ENCODE measurements at regions not wholly inside any gene's neighbourhood (a gene's known extent, or its start where the extent isn't known, plus 50 kb on each side); places are given as distances from the start of the nearest gene placed in this dataset.

GRCh38 chr3:81395739-81396513, 365.5 kb downstream of the GBE1 start:
- H3K9me3 ChIP-seq (ENCODE audit: control insufficient read depth, low read length), result no peaks in the 10 kb centered on the region
- no peaks in the 10 kb centered on the region for H3K36me3 ChIP-seq (ENCODE audit: control insufficient read depth, insufficient read depth, low read length, severe bottlenecking)
- H3K9ac ChIP-seq (ENCODE audit: low read length), result no peak overlapping the region
- no peaks in the 10 kb centered on the region for H3K27me3 ChIP-seq (replicated peaks; ENCODE audit: control insufficient read depth, insufficient read depth, low read length)
- no peak for DNase-seq (ENCODE audit: low read depth)
- no peak overlapping the region for H3K4me3 ChIP-seq (ENCODE audit: low read length)
- no peaks in the 10 kb centered on the region for H3K4me1 ChIP-seq (ENCODE audit: control insufficient read depth, insufficient read depth, low read length)

- Histone ChIP-seq H3K9me3 (ENCODE audit: control insufficient read depth, low read length) (no peaks in the 10 kb centered on the region), H3K4me1 (ENCODE audit: control insufficient read depth, insufficient read depth, low read length) (no peaks in the 10 kb centered on the region), H3K9ac (ENCODE audit: low read length) (no peak overlapping the region), H3K36me3 (ENCODE audit: control insufficient read depth, insufficient read depth, low read length, severe bottlenecking) (no peaks in the 10 kb centered on the region), H3K27me3 (replicated peaks; ENCODE audit: control insufficient read depth, insufficient read depth, low read length) (no peaks in the 10 kb centered on the region), H3K4me3 (ENCODE audit: low read length) (no peak overlapping the region)
- no peak for DNase-seq (ENCODE audit: low read depth)
These were observed 366.6 kb downstream of the GBE1 start for GRCh38 chr3:81394651-81395524.

GRCh38 chr3:81393251-81393650, 368.2 kb downstream of the GBE1 start:
- no peak for DNase-seq (ENCODE audit: low read depth)
- Histone ChIP-seq H3K9ac (ENCODE audit: low read length) (no peak overlapping the region), H3K27me3 (replicated peaks; ENCODE audit: control insufficient read depth, insufficient read depth, low read length) (no peaks in the 10 kb centered on the region), H3K4me3 (ENCODE audit: low read length) (no peak overlapping the region), H3K36me3 (ENCODE audit: control insufficient read depth, insufficient read depth, low read length, severe bottlenecking) (no peaks in the 10 kb centered on the region), H3K9me3 (ENCODE audit: control insufficient read depth, low read length) (no peaks in the 10 kb centered on the region), H3K4me1 (ENCODE audit: control insufficient read depth, insufficient read depth, low read length) (no peaks in the 10 kb centered on the region)

- Histone ChIP-seq H3K4me1 (ENCODE audit: control insufficient read depth, insufficient read depth, low read length) (no peaks in the 10 kb centered on the region), H3K9ac (ENCODE audit: low read length) (no peak overlapping the region), H3K36me3 (ENCODE audit: control insufficient read depth, insufficient read depth, low read length, severe bottlenecking) (no peaks in the 10 kb centered on the region), H3K4me3 (ENCODE audit: low read length) (no peak overlapping the region), H3K9me3 (ENCODE audit: control insufficient read depth, low read length) (no peaks in the 10 kb centered on the region), H3K27me3 (replicated peaks; ENCODE audit: control insufficient read depth, insufficient read depth, low read length) (no peaks in the 10 kb centered on the region)
- DNase-seq (ENCODE audit: low read depth), result no peak
These were observed 370.6 kb downstream of the GBE1 start for GRCh38 chr3:81390796-81391195.

- H3K27me3 ChIP-seq (replicated peaks; ENCODE audit: control insufficient read depth, insufficient read depth, low read length), result no peaks in the 10 kb centered on the region
- no peaks in the 10 kb centered on the region for H3K4me1 ChIP-seq (ENCODE audit: control insufficient read depth, insufficient read depth, low read length)
- no peak for DNase-seq (ENCODE audit: low read depth)
- no peak overlapping the region for H3K9ac ChIP-seq (ENCODE audit: low read length)
- H3K36me3 ChIP-seq (ENCODE audit: control insufficient read depth, insufficient read depth, low read length, severe bottlenecking), result no peaks in the 10 kb centered on the region
- no peaks in the 10 kb centered on the region for H3K9me3 ChIP-seq (ENCODE audit: control insufficient read depth, low read length)
- no peak overlapping the region for H3K4me3 ChIP-seq (ENCODE audit: low read length)
These were observed 373.3 kb downstream of the GBE1 start for GRCh38 chr3:81388191-81388590.

- no peaks in the 10 kb centered on the region for H3K36me3 ChIP-seq (ENCODE audit: control insufficient read depth, insufficient read depth, low read length, severe bottlenecking)
- no peaks in the 10 kb centered on the region for H3K9me3 ChIP-seq (ENCODE audit: control insufficient read depth, low read length)
- no peak overlapping the region for H3K9ac ChIP-seq (ENCODE audit: low read length)
- no peak overlapping the region for H3K4me3 ChIP-seq (ENCODE audit: low read length)
- DNase-seq (ENCODE audit: low read depth), result no peak
- H3K4me1 ChIP-seq (ENCODE audit: control insufficient read depth, insufficient read depth, low read length), result no peaks in the 10 kb centered on the region
- H3K27me3 ChIP-seq (replicated peaks; ENCODE audit: control insufficient read depth, insufficient read depth, low read length), result no peaks in the 10 kb centered on the region
These were observed 379.0 kb downstream of the GBE1 start for GRCh38 chr3:81382470-81382869.

GRCh38 chr3:81380234-81380633, 381.2 kb downstream of the GBE1 start:
- no peak for DNase-seq (ENCODE audit: low read depth)
- no peaks in the 10 kb centered on the region for H3K27me3 ChIP-seq (replicated peaks; ENCODE audit: control insufficient read depth, insufficient read depth, low read length)
- no peak overlapping the region for H3K9ac ChIP-seq (ENCODE audit: low read length)
- H3K36me3 ChIP-seq (ENCODE audit: control insufficient read depth, insufficient read depth, low read length, severe bottlenecking), result no peaks in the 10 kb centered on the region
- no peaks in the 10 kb centered on the region for H3K9me3 ChIP-seq (ENCODE audit: control insufficient read depth, low read length)
- H3K4me1 ChIP-seq (ENCODE audit: control insufficient read depth, insufficient read depth, low read length), result no peaks in the 10 kb centered on the region
- H3K4me3 ChIP-seq (ENCODE audit: low read length), result no peak overlapping the region

GRCh38 chr3:81378552-81379293, 382.7 kb downstream of the GBE1 start:
- Histone ChIP-seq H3K9ac (ENCODE audit: low read length) (no peak overlapping the region), H3K27me3 (replicated peaks; ENCODE audit: control insufficient read depth, insufficient read depth, low read length) (peaks cover 4% of the 10 kb centered on the region), H3K4me3 (ENCODE audit: low read length) (no peak overlapping the region), H3K4me1 (ENCODE audit: control insufficient read depth, insufficient read depth, low read length) (no peaks in the 10 kb centered on the region), H3K36me3 (ENCODE audit: control insufficient read depth, insufficient read depth, low read length, severe bottlenecking) (no peaks in the 10 kb centered on the region), H3K9me3 (ENCODE audit: control insufficient read depth, low read length) (no peaks in the 10 kb centered on the region)
- no peak for DNase-seq (ENCODE audit: low read depth)

GRCh38 chr3:81375921-81376320, 385.5 kb downstream of the GBE1 start:
- no peaks in the 10 kb centered on the region for H3K36me3 ChIP-seq (ENCODE audit: control insufficient read depth, insufficient read depth, low read length, severe bottlenecking)
- DNase-seq (ENCODE audit: low read depth), result no peak

GRCh38 chr3:81364411-81364810, 397.0 kb downstream of the GBE1 start:
- no peak for DNase-seq (ENCODE audit: low read depth)
- Histone ChIP-seq H3K27me3 (replicated peaks; ENCODE audit: control insufficient read depth, insufficient read depth, low read length) (no peaks in the 10 kb centered on the region), H3K9me3 (ENCODE audit: control insufficient read depth, low read length) (peaks cover 16% of the 10 kb centered on the region), H3K36me3 (ENCODE audit: control insufficient read depth, insufficient read depth, low read length, severe bottlenecking) (no peaks in the 10 kb centered on the region), H3K9ac (ENCODE audit: low read length) (no peak overlapping the region), H3K4me3 (ENCODE audit: low read length) (no peak overlapping the region), H3K4me1 (ENCODE audit: control insufficient read depth, insufficient read depth, low read length) (no peaks in the 10 kb centered on the region)

More at GRCh38 chr3:81375921-81376320, 385.5 kb downstream of the GBE1 start:
- Histone ChIP-seq H3K4me3 (ENCODE audit: low read length) (no peak overlapping the region), H3K9ac (ENCODE audit: low read length) (no peak overlapping the region), H3K9me3 (ENCODE audit: control insufficient read depth, low read length) (no peaks in the 10 kb centered on the region), H3K4me1 (ENCODE audit: control insufficient read depth, insufficient read depth, low read length) (no peaks in the 10 kb centered on the region), H3K27me3 (replicated peaks; ENCODE audit: control insufficient read depth, insufficient read depth, low read length) (peaks cover 4% of the 10 kb centered on the region)

- Histone ChIP-seq H3K9me3 (ENCODE audit: control insufficient read depth, low read length) (peaks cover 16% of the 10 kb centered on the region), H3K36me3 (ENCODE audit: control insufficient read depth, insufficient read depth, low read length, severe bottlenecking) (no peaks in the 10 kb centered on the region), H3K27me3 (replicated peaks; ENCODE audit: control insufficient read depth, insufficient read depth, low read length) (no peaks in the 10 kb centered on the region), H3K4me3 (ENCODE audit: low read length) (no peak overlapping the region), H3K4me1 (ENCODE audit: control insufficient read depth, insufficient read depth, low read length) (no peaks in the 10 kb centered on the region), H3K9ac (ENCODE audit: low read length) (no peak overlapping the region)
- peak; percentile 13 for DNase-seq (ENCODE audit: low read depth)
These were observed 397.6 kb downstream of the GBE1 start for GRCh38 chr3:81363816-81364215.

All from adipocyte (in vitro differentiated cells).